Neural progenitor cell (in vitro differentiated cells): ENCODE measurements at regions not wholly inside any gene's neighbourhood (a gene's known extent, or its start where the extent isn't known, plus 50 kb on each side); places are given as distances from the start of the nearest gene placed in this dataset.
A peak's percentile ranks its signal among the peaks of the same experiment; 100 is the strongest.
"Not testable (repeated sequence)": the region's sequence is repeated elsewhere in the genome, so short reads cannot be mapped to it uniquely, and the experiment has no call there.

Experiments used
- DNase-seq: peaks from one replicate; pipeline ENCODE4 v3.0.0-alpha.2; 2016; ENCODE audit warnings: low spot score
- H2AFZ ChIP-seq: fragments of 200-600 bp; sonication (generic); replicated peaks from 2 replicates; pipeline ENCODE4 v1.6.1; 2016; ENCODE audit warnings: antibody characterized with exemption
- H3F3A ChIP-seq: fragments of 200-600 bp; sonication (generic); 2 replicates; pipeline ENCODE4 v1.6.1; 2016; ENCODE audit warnings: antibody characterized with exemption, low read depth
- H3K27ac ChIP-seq: fragments of 200-600 bp; sonication (generic); 2 replicates; pipeline ENCODE4 v1.5.1; 2016; ENCODE audit warnings: mild to moderate bottlenecking
- H3K27me3 ChIP-seq: fragments of 200-600 bp; sonication (generic); 2 replicates; pipeline ENCODE4 v1.6.1; 2016; ENCODE audit warnings: mild to moderate bottlenecking, moderate library complexity
- H3K36me3 ChIP-seq: fragments of 200-600 bp; sonication (generic); 2 replicates; pipeline ENCODE4 v1.5.1; 2016
- H3K4me1 ChIP-seq: fragments of 200-600 bp; sonication (generic); 2 replicates; pipeline ENCODE4 v1.6.1; 2016; ENCODE audit warnings: mixed run types
- H3K4me2 ChIP-seq: fragments of 200-600 bp; sonication (generic); 2 replicates; pipeline ENCODE4 v1.6.1; 2016
- H3K4me3 ChIP-seq: fragments of 200-600 bp; sonication (generic); 2 replicates; pipeline ENCODE4 v1.5.1; 2016
- H3K79me2 ChIP-seq: fragments of 200-600 bp; sonication (generic); 2 replicates; pipeline ENCODE4 v1.6.1; 2016; ENCODE audit warnings: low read depth
- H3K9ac ChIP-seq: fragments of 200-600 bp; sonication (generic); 2 replicates; pipeline ENCODE4 v1.6.1; 2016
- H3K9me3 ChIP-seq: fragments of 200-600 bp; sonication (generic); 2 replicates; pipeline ENCODE4 v1.5.1; 2016; ENCODE audit warnings: low read depth
- H4K20me1 ChIP-seq: fragments of 200-600 bp; sonication (generic); 2 replicates; pipeline ENCODE4 v1.6.1; 2016; ENCODE audit warnings: low read depth
- H3K27ac Mint-ChIP-seq: 3 replicates; pipeline ENCODE4 v1.8.0; 2021; ENCODE audit warnings: mixed read lengths
- H3K27me3 Mint-ChIP-seq: 2 replicates; pipeline ENCODE4 v1.8.0; 2022; ENCODE audit warnings: low read depth, mild to moderate bottlenecking, inconsistent platforms, moderate library complexity, mixed read lengths; ENCODE audit not compliant: insufficient read depth
- H3K36me3 Mint-ChIP-seq: 3 replicates; pipeline ENCODE4 v1.8.0; 2021; ENCODE audit warnings: mixed read lengths
- H3K4me1 Mint-ChIP-seq: 3 replicates; pipeline ENCODE4 v1.8.0; 2021; ENCODE audit warnings: mixed read lengths
- H3K4me3 Mint-ChIP-seq: 3 replicates; pipeline ENCODE4 v1.8.0; 2021; ENCODE audit warnings: mild to moderate bottlenecking, moderate library complexity, mixed read lengths
- H3K9me3 Mint-ChIP-seq: 3 replicates; pipeline ENCODE4 v1.8.0; 2020; ENCODE audit warnings: mixed read lengths
- EZH2 ChIP-seq: fragments of 200-600 bp; sonication (generic); IDR thresholded peaks from 2 replicates; pipeline ENCODE4 v1.6.1; 2017; ENCODE audit warnings: antibody characterized with exemption, mild to moderate bottlenecking, moderate library complexity
- EZH2phosphoT487 ChIP-seq: fragments of 200-600 bp; sonication (generic); IDR thresholded peaks from 2 replicates; pipeline ENCODE4 v1.6.1; 2017; ENCODE audit warnings: antibody characterized with exemption
- TF ChIP-seq, protein P1 (sequence below): fragments of 200-600 bp; sonication (generic); IDR thresholded peaks from 2 replicates; pipeline ENCODE4 v1.5.1; 2017; ENCODE audit warnings: antibody characterized with exemption, mild to moderate bottlenecking

DNA sequence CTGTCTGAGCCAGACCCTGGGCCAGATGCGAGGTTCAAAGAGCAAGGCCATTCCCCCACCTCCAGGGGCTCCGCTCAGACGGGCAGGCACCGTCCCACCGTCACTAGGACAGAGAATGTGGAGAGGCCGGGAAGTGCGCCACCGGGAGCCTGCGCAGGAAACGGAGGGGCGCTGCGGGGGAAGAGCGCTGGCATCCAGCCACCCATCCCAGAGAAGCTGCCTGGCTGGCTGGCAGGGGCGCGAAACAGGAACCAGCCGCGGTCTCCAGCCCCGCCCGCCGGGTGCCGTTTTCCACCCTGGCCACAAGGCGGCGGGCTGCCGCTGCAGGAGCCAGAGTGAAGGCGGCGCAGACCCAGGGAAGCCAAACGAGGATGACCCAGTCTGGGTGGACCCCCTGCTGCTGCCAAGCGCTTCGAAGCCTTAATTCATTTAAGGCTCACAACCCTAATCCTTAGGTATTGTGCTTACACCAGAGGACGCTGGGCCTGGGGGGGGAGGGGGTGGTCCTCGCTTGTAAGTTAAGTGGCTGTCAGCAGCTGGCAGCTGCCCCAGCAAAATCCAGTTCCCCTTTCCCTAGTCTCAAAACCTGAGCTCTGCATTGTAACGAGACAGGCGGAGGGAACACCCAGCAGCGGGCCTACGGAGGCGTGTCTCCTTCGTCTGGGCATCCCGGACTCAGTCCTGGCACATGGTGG lies 114.8 kb upstream of the SMURF2 start:
- H3K36me3 ChIP-seq, H2AFZ ChIP-seq, H3K9ac ChIP-seq, H3K36me3 Mint-ChIP-seq, H3K9me3 ChIP-seq, H3K27ac ChIP-seq, H3K27ac Mint-ChIP-seq, H3K9me3 Mint-ChIP-seq, H3K79me2 ChIP-seq: not testable (repeated sequence)
- Histone ChIP-seq H3K27me3 (peaks cover 74% of the 10 kb centered on the region), H3K4me3 (peak overlapping the region; percentile 29), H3F3A (peaks cover 40% of the 10 kb centered on the region), H3K4me2 (peak overlapping the region; percentile 59), H3K4me1 (peaks cover 33% of the 10 kb centered on the region), H4K20me1 (peaks cover 36% of the 10 kb centered on the region)
- DNase-seq, result peak; percentile 93
- peaks cover 21% of the 10 kb centered on the region for H3K4me1 Mint-ChIP-seq
- peak overlapping the region; percentile 84 for H3K4me3 Mint-ChIP-seq
- peaks cover 41% of the 10 kb centered on the region for H3K27me3 Mint-ChIP-seq
- TF ChIP-seq, protein P1, sequence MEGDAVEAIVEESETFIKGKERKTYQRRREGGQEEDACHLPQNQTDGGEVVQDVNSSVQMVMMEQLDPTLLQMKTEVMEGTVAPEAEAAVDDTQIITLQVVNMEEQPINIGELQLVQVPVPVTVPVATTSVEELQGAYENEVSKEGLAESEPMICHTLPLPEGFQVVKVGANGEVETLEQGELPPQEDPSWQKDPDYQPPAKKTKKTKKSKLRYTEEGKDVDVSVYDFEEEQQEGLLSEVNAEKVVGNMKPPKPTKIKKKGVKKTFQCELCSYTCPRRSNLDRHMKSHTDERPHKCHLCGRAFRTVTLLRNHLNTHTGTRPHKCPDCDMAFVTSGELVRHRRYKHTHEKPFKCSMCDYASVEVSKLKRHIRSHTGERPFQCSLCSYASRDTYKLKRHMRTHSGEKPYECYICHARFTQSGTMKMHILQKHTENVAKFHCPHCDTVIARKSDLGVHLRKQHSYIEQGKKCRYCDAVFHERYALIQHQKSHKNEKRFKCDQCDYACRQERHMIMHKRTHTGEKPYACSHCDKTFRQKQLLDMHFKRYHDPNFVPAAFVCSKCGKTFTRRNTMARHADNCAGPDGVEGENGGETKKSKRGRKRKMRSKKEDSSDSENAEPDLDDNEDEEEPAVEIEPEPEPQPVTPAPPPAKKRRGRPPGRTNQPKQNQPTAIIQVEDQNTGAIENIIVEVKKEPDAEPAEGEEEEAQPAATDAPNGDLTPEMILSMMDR, result peak; percentile 93

GRCh38 chr17:64775701-64776570 lies 113.8 kb upstream of the SMURF2 start:
- Histone ChIP-seq H3K4me2 (peak overlapping the region; percentile 59), H2AFZ (no peak overlapping the region), H3K79me2 (no peaks in the 10 kb centered on the region), H3K9ac (no peak overlapping the region), H3K4me1 (peaks cover 26% of the 10 kb centered on the region), H3K36me3 (no peaks in the 10 kb centered on the region), H3F3A (peaks cover 40% of the 10 kb centered on the region), H4K20me1 (peaks cover 36% of the 10 kb centered on the region), H3K4me3 (no peak overlapping the region), H3K9me3 (no peaks in the 10 kb centered on the region), H3K27me3 (peaks cover 65% of the 10 kb centered on the region), H3K27ac (no peak overlapping the region)
- Mint-ChIP-seq H3K4me1 (peaks cover 19% of the 10 kb centered on the region), H3K9me3 (no peaks in the 10 kb centered on the region), H3K27me3 (peaks cover 38% of the 10 kb centered on the region), H3K4me3 (peak overlapping the region; percentile 44), H3K36me3 (no peaks in the 10 kb centered on the region), H3K27ac (no peak overlapping the region)
- TF ChIP-seq EZH2 (no peak), EZH2phosphoT487 (no peak)
- TF ChIP-seq, protein P1, result no peak
- no peak for DNase-seq

DNA sequence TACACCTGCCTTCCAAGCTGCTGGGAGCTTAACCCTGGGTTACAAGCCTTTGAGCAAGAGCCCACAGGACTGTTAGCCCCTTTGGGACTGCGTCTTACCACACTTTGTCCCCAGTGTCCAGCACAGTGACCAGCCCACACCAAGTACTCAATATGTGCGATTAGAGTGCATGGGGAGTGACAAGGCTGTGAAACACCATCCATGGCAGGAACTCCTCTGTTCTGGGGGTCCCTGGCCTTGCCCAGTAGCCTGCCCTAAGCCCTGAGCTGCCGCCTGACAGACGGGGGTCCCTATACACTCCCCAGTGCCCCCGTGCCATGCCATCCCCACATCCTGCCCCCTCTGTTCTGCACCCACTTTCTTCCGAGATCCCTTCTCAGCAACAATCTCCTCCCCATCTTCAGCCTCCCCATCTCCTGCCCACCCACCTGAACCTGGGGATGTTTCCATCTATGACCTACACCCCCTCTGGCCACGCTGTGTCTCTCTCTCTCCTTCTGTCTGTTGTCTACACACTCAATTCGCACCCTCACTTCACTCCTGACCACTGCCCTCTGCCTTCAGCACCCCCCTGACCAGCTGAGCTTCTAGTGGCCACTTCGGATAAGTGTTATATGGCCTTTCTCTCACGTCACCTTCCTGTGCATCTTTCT lies 112.9 kb upstream of the SMURF2 start:
- no peak for DNase-seq

More for the DNA sequence above, 112.9 kb upstream of the SMURF2 start:
- TF ChIP-seq, protein P1, result no peak
- TF ChIP-seq EZH2phosphoT487 (no peak), EZH2 (no peak)
- H3K4me3 Mint-ChIP-seq, result peak overlapping the region; percentile 7
- peaks cover 19% of the 10 kb centered on the region for H3K4me1 Mint-ChIP-seq
- Histone ChIP-seq H3F3A (peaks cover 33% of the 10 kb centered on the region), H3K27ac (no peak overlapping the region), H3K4me3 (no peak overlapping the region), H3K4me2 (no peak overlapping the region), H3K4me1 (peaks cover 22% of the 10 kb centered on the region), H3K27me3 (peaks cover 55% of the 10 kb centered on the region), H2AFZ (no peak overlapping the region), H3K79me2 (no peaks in the 10 kb centered on the region), H3K9me3 (no peaks in the 10 kb centered on the region), H3K9ac (no peak overlapping the region), H4K20me1 (peaks cover 28% of the 10 kb centered on the region), H3K36me3 (no peaks in the 10 kb centered on the region)
- peak overlapping the region; percentile 39 for H3K27ac Mint-ChIP-seq
- H3K27me3 Mint-ChIP-seq, result peaks cover 30% of the 10 kb centered on the region
- no peaks in the 10 kb centered on the region for H3K9me3 Mint-ChIP-seq
- no peaks in the 10 kb centered on the region for H3K36me3 Mint-ChIP-seq
